Astrocyte (in vitro differentiated cells and primary cell): ENCODE measurements at regions not wholly inside any gene's neighbourhood (a gene's known extent, or its start where the extent isn't known, plus 50 kb on each side); places are given as distances from the start of the nearest gene placed in this dataset.

Experiments
- DNase-seq: peaks from one replicate; pipeline ENCODE4 v3.0.0-alpha.2; 2010; ENCODE audit warnings: low read depth
- FAIRE-seq: peaks from 2 replicates; lab custom pipeline; 2011; peaks lifted over from hg19 to GRCh38; lab: Jason Lieb, UNC
- H2AFZ ChIP-seq: 2 replicates; pipeline ENCODE4 v1.6.0; 2012; ENCODE audit warnings: low read depth, low read length, inconsistent platforms
- H3K27ac ChIP-seq: 2 replicates; pipeline ENCODE4 v1.5.1; 2011; ENCODE audit warnings: low read depth, low read length, inconsistent platforms
- H3K27me3 ChIP-seq: 2 replicates; pipeline ENCODE4 v1.6.0; 2011; ENCODE audit warnings: low read length, inconsistent platforms; ENCODE audit not compliant: insufficient read depth
- H3K36me3 ChIP-seq: 2 replicates; pipeline ENCODE4 v1.5.1; 2011; ENCODE audit warnings: low read length, inconsistent platforms; ENCODE audit not compliant: insufficient read depth
- H3K4me1 ChIP-seq: 2 replicates; pipeline ENCODE4 v1.5.1; 2011; ENCODE audit warnings: low read length, inconsistent platforms; ENCODE audit not compliant: insufficient read depth
- H3K4me2 ChIP-seq: 2 replicates; pipeline ENCODE4 v1.6.0; 2012; ENCODE audit warnings: low read length, inconsistent platforms
- H3K4me3 ChIP-seq: 2 replicates; pipeline ENCODE4 v1.5.1; 2011; ENCODE audit warnings: low read depth, mild to moderate bottlenecking, low read length, inconsistent platforms; ENCODE audit not compliant: insufficient read depth
- H3K79me2 ChIP-seq: 2 replicates; pipeline ENCODE4 v1.6.0; 2012; ENCODE audit warnings: mild to moderate bottlenecking, low read length, inconsistent platforms; ENCODE audit not compliant: insufficient read depth
- H3K9ac ChIP-seq: 2 replicates; pipeline ENCODE4 v1.6.0; 2012; ENCODE audit warnings: mild to moderate bottlenecking, low read length, inconsistent platforms
- H3K9me3 ChIP-seq: 2 replicates; pipeline ENCODE4 v1.5.1; 2012; ENCODE audit warnings: low read depth, mild to moderate bottlenecking, low read length, inconsistent platforms; ENCODE audit not compliant: insufficient read depth
- H4K20me1 ChIP-seq: 2 replicates; pipeline ENCODE4 v1.6.0; 2012; ENCODE audit warnings: low read length, inconsistent platforms; ENCODE audit not compliant: insufficient read depth
- H3K27ac Mint-ChIP-seq: one replicate; pipeline ENCODE4 v1.8.0; 2021; ENCODE audit warnings: mild to moderate bottlenecking, mixed read lengths; ENCODE audit not compliant: unreplicated experiment
- H3K27me3 Mint-ChIP-seq: one replicate; pipeline ENCODE4 v1.8.0; 2021; ENCODE audit warnings: low read depth, mixed read lengths; ENCODE audit not compliant: unreplicated experiment
- H3K36me3 Mint-ChIP-seq: one replicate; pipeline ENCODE4 v1.8.0; 2021; ENCODE audit warnings: low read depth, mixed read lengths; ENCODE audit not compliant: unreplicated experiment
- H3K4me1 Mint-ChIP-seq: one replicate; pipeline ENCODE4 v1.8.0; 2021; ENCODE audit warnings: low read depth, mixed read lengths; ENCODE audit not compliant: unreplicated experiment
- H3K4me3 Mint-ChIP-seq: one replicate; pipeline ENCODE4 v1.8.0; 2021; ENCODE audit warnings: mild to moderate bottlenecking, moderate library complexity, mixed read lengths; ENCODE audit not compliant: unreplicated experiment
- H3K9me3 Mint-ChIP-seq: one replicate; pipeline ENCODE4 v1.8.0; 2021; ENCODE audit warnings: mild to moderate bottlenecking, mixed read lengths; ENCODE audit not compliant: unreplicated experiment
- CTCF ChIP-seq: IDR thresholded peaks from 2 replicates; pipeline ENCODE4 v1.5.1; 2011; ENCODE audit warnings: low read depth, mild to moderate bottlenecking, inconsistent platforms, low read length, moderate library complexity; ENCODE audit not compliant: insufficient read depth
- EZH2 ChIP-seq: IDR thresholded peaks from 2 replicates; pipeline ENCODE4 v1.6.1; 2012; ENCODE audit warnings: mild to moderate bottlenecking, low read length, inconsistent platforms; ENCODE audit not compliant: insufficient read depth

- H3K79me2 ChIP-seq, result no peaks in the 10 kb centered on the region
- H3K9ac ChIP-seq, result no peak overlapping the region
- no peak overlapping the region for H2AFZ ChIP-seq
- H3K36me3 ChIP-seq, result no peaks in the 10 kb centered on the region
- H3K27me3 Mint-ChIP-seq, result peaks cover 12% of the 10 kb centered on the region
- H3K9me3 ChIP-seq, result no peaks in the 10 kb centered on the region
- DNase-seq (no peak), FAIRE-seq (no peak)
- no peaks in the 10 kb centered on the region for H3K4me1 Mint-ChIP-seq
- H3K4me3 ChIP-seq, result no peak overlapping the region
- H3K9me3 Mint-ChIP-seq, result peaks cover 8% of the 10 kb centered on the region
- H3K36me3 Mint-ChIP-seq, result no peaks in the 10 kb centered on the region
- no peak overlapping the region for H3K27ac Mint-ChIP-seq
- no peaks in the 10 kb centered on the region for H3K27me3 ChIP-seq
- TF ChIP-seq CTCF (no peak), EZH2 (no peak)
- no peaks in the 10 kb centered on the region for H4K20me1 ChIP-seq
- no peak overlapping the region for H3K4me2 ChIP-seq
- no peak overlapping the region for H3K27ac ChIP-seq
- H3K4me1 ChIP-seq, result no peaks in the 10 kb centered on the region
- H3K4me3 Mint-ChIP-seq, result no peak overlapping the region
Observed at GRCh38 chr14:94921456-94921855, 151.5 kb upstream of the GSC start.

- no peak for TF ChIP-seq CTCF
- no peak for TF ChIP-seq EZH2
- H3K9me3 Mint-ChIP-seq, result peaks cover 5% of the 10 kb centered on the region
Observed at GRCh38 chr14:94919896-94920295, 150.0 kb upstream of the GSC start.

GRCh38 chr14:94918896-94919295, 149.0 kb upstream of the GSC start:
- Mint-ChIP-seq H3K9me3 (no peaks in the 10 kb centered on the region), H3K36me3 (no peaks in the 10 kb centered on the region), H3K27me3 (peaks cover 19% of the 10 kb centered on the region), H3K4me3 (no peak overlapping the region), H3K4me1 (no peaks in the 10 kb centered on the region), H3K27ac (no peak overlapping the region)
- Histone ChIP-seq H3K9ac (no peak overlapping the region), H3K79me2 (no peaks in the 10 kb centered on the region), H3K27ac (no peak overlapping the region), H3K36me3 (no peaks in the 10 kb centered on the region), H4K20me1 (no peaks in the 10 kb centered on the region), H3K4me1 (no peaks in the 10 kb centered on the region), H3K4me3 (no peak overlapping the region), H3K27me3 (no peaks in the 10 kb centered on the region), H3K9me3 (no peaks in the 10 kb centered on the region), H3K4me2 (no peak overlapping the region), H2AFZ (no peak overlapping the region)
- no peak for TF ChIP-seq EZH2
- TF ChIP-seq CTCF, result no peak
- FAIRE-seq (no peak), DNase-seq (no peak)

More at GRCh38 chr14:94919896-94920295, 150.0 kb upstream of the GSC start:
- no peaks in the 10 kb centered on the region for H3K9me3 ChIP-seq
- H3K27me3 Mint-ChIP-seq, result peaks cover 18% of the 10 kb centered on the region
- H3K9ac ChIP-seq, result no peak overlapping the region
- H3K36me3 ChIP-seq, result no peaks in the 10 kb centered on the region
- no peaks in the 10 kb centered on the region for H4K20me1 ChIP-seq
- H3K79me2 ChIP-seq, result no peaks in the 10 kb centered on the region
- no peaks in the 10 kb centered on the region for H3K36me3 Mint-ChIP-seq
- H3K4me1 ChIP-seq, result no peaks in the 10 kb centered on the region
- H3K4me3 Mint-ChIP-seq, result no peak overlapping the region
- no peaks in the 10 kb centered on the region for H3K27me3 ChIP-seq
- H3K4me1 Mint-ChIP-seq, result no peaks in the 10 kb centered on the region
- no peak for FAIRE-seq
- no peak for DNase-seq
- H3K4me3 ChIP-seq, result no peak overlapping the region
- no peak overlapping the region for H2AFZ ChIP-seq
- H3K4me2 ChIP-seq, result no peak overlapping the region
- H3K27ac Mint-ChIP-seq, result no peak overlapping the region
- no peak overlapping the region for H3K27ac ChIP-seq
